ENCODE measurements at regions not wholly inside any gene's neighbourhood (a gene's known extent, or its start where the extent isn't known, plus 50 kb on each side); places are given as distances from the start of the nearest gene placed in this dataset.
"Not testable (repeated sequence)": the region's sequence is repeated elsewhere in the genome, so short reads cannot be mapped to it uniquely, and the experiment has no call there.

GRCh38 chr16:75868636-75869632, 142.6 kb upstream of the CPHXL start:
- ATAC-seq (no peak), DNase-seq (no peak)
- H3K4me1 ChIP-seq (ENCODE audit: control insufficient read depth, insufficient read depth, low read length): no peaks in the 10 kb centered on the region
- Mint-ChIP-seq H3K4me3 (no peak overlapping the region), H3K4me1 (no peaks in the 10 kb centered on the region), H3K27me3 (ENCODE audit: low read depth in 2 of 2) (no peaks in the 10 kb centered on the region), H3K36me3 (no peaks in the 10 kb centered on the region), H3K9me3 (peaks cover 5 to 6% of the 10 kb centered on the region in 2 donors), H3K27ac (no peak overlapping the region)
- H3K9me3 ChIP-seq (ENCODE audit: control insufficient read depth, insufficient read depth, low read length): no peaks in the 10 kb centered on the region
- H3K27me3 ChIP-seq (ENCODE audit: control insufficient read depth, insufficient read depth, low read length): no peaks in the 10 kb centered on the region
- TF ChIP-seq CTCF (IDR thresholded peaks at IDR 0.05): no peak
- WGBS (ENCODE audit: insufficient coverage): 87% methylated on average over 5 of the region's 9 CpGs
- H3K36me3 ChIP-seq (ENCODE audit: control insufficient read depth, insufficient read depth, low read length): no peaks in the 10 kb centered on the region
- H3K27ac ChIP-seq (ENCODE audit: low read length): no peak overlapping the region
- H3K4me3 ChIP-seq (ENCODE audit: low read length): no peak overlapping the region
- intact Hi-C loops (cut with micrococcal nuclease): no loop called here

GRCh38 chr16:75881280-75881679, 155.0 kb upstream of the CPHXL start:
- not testable (repeated sequence) for H3K27me3 Mint-ChIP-seq (ENCODE audit: low read depth in 2 of 2)

GRCh38 chr16:75899163-75899562, 172.9 kb upstream of the CPHXL start:
- H3K27me3 Mint-ChIP-seq (ENCODE audit: low read depth in 2 of 2): no peaks in the 10 kb centered on the region

More at GRCh38 chr16:75881280-75881679, 155.0 kb upstream of the CPHXL start:
- H3K4me1 ChIP-seq (ENCODE audit: control insufficient read depth, insufficient read depth, low read length); H3K27ac ChIP-seq (ENCODE audit: low read length); intact Hi-C loops (cut with micrococcal nuclease); H3K4me3 ChIP-seq (ENCODE audit: low read length); H3K27ac Mint-ChIP-seq; H3K36me3 Mint-ChIP-seq; DNase-seq; H3K36me3 ChIP-seq (ENCODE audit: control insufficient read depth, insufficient read depth, low read length); H3K27me3 ChIP-seq (ENCODE audit: control insufficient read depth, insufficient read depth, low read length); ATAC-seq; H3K4me1 Mint-ChIP-seq; H3K4me3 Mint-ChIP-seq; H3K9me3 ChIP-seq (ENCODE audit: control insufficient read depth, insufficient read depth, low read length): not testable (repeated sequence)
- WGBS (ENCODE audit: insufficient coverage): no CpG with 5 or more reads among the region's 3 CpGs
- H3K9me3 Mint-ChIP-seq: peaks cover 6 to 13% of the 10 kb centered on the region in 2 donors

More at GRCh38 chr16:75899163-75899562, 172.9 kb upstream of the CPHXL start:
- no peaks in the 10 kb centered on the region for H3K9me3 ChIP-seq (ENCODE audit: control insufficient read depth, insufficient read depth, low read length)
- no peaks in the 10 kb centered on the region for H3K36me3 ChIP-seq (ENCODE audit: control insufficient read depth, insufficient read depth, low read length)
- no peaks in the 10 kb centered on the region for H3K4me1 Mint-ChIP-seq
- no peak overlapping the region for H3K27ac ChIP-seq (ENCODE audit: low read length)
- intact Hi-C loops (cut with micrococcal nuclease): no loop called here
- no peak for TF ChIP-seq CTCF (IDR thresholded peaks at IDR 0.05)
- no peaks in the 10 kb centered on the region for H3K36me3 Mint-ChIP-seq
- no peaks in the 10 kb centered on the region for H3K27me3 ChIP-seq (ENCODE audit: control insufficient read depth, insufficient read depth, low read length)
- WGBS (ENCODE audit: insufficient coverage): 35% methylated on average over 3 of the region's 3 CpGs
- no peak for DNase-seq
- no peak for ATAC-seq
- no peak overlapping the region for H3K4me3 Mint-ChIP-seq
- H3K9me3 Mint-ChIP-seq: peaks cover 0 to 2% of the 10 kb centered on the region in 2 donors
- no peak overlapping the region for H3K4me3 ChIP-seq (ENCODE audit: low read length)
- no peaks in the 10 kb centered on the region for H3K4me1 ChIP-seq (ENCODE audit: control insufficient read depth, insufficient read depth, low read length)
- H3K27ac Mint-ChIP-seq: no peak overlapping the region

All from natural killer cell (primary cell).